WERI-Rb-1 (cell line): ENCODE measurements at regions not wholly inside any gene's neighbourhood (a gene's known extent, or its start where the extent isn't known, plus 50 kb on each side); places are given as distances from the start of the nearest gene placed in this dataset.

Source experiments
- DNase-seq: peaks from one replicate; pipeline ENCODE4 v3.0.0-alpha.2; 2020
- H3K27ac ChIP-seq: fragments of 250-450 bp; sonication (Bioruptor Pico); 2 replicates; pipeline ENCODE4 v1.5.1; 2020; ENCODE audit warnings: mild to moderate bottlenecking, moderate library complexity
- H3K27me3 ChIP-seq: fragments of 250-450 bp; sonication (Bioruptor Pico); 2 replicates; pipeline ENCODE4 v1.5.1; 2021; ENCODE audit warnings: mild to moderate bottlenecking, low read depth, moderate library complexity; ENCODE audit not compliant: insufficient read depth, severe bottlenecking
- H3K36me3 ChIP-seq: fragments of 250-450 bp; sonication (Bioruptor Pico); 2 replicates; pipeline ENCODE4 v1.5.1; 2020; ENCODE audit warnings: mild to moderate bottlenecking, moderate library complexity
- H3K4me3 ChIP-seq: 2 replicates; pipeline ENCODE4 v1.5.1; 2011; ENCODE audit warnings: low read depth, mild to moderate bottlenecking, control low read depth, low read length
- H3K9me3 ChIP-seq: fragments of 250-450 bp; sonication (Bioruptor Pico); 2 replicates; pipeline ENCODE4 v1.5.1; 2021; ENCODE audit warnings: mild to moderate bottlenecking, moderate library complexity; ENCODE audit not compliant: severe bottlenecking
- CTCF ChIP-seq: IDR thresholded peaks from 2 replicates; pipeline ENCODE4 v1.5.1; 2011; ENCODE audit warnings: low read depth, mild to moderate bottlenecking, control low read depth, inconsistent platforms, low read length

DNA sequence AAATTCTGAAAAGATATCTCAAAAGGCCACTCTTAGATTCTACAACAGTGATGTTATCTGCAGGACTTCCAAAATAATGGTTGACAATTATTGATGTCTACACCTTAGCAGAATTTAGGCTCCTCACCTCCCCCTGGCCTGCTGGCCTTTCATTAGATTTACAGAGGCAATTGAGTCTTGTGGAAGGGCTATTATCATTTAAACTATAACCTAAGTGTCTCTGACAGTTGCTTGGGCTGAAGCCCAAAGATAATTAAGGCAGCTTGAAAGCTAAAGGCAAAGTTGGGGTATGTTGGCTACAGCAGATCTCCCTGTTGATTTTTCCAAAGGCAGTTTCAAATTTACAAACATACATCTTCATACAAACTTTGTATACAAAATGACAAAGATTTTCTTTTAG, 912.3 kb downstream of the TAF11L14 start:
- Histone ChIP-seq H3K27ac (no peak overlapping the region), H3K9me3 (peaks cover 12% of the 10 kb centered on the region), H3K4me3 (no peak overlapping the region), H3K36me3 (no peaks in the 10 kb centered on the region), H3K27me3 (no peaks in the 10 kb centered on the region)
- no peak for TF ChIP-seq CTCF
- no peak for DNase-seq

- no peaks in the 10 kb centered on the region for H3K36me3 ChIP-seq
- no peak overlapping the region for H3K4me3 ChIP-seq
- DNase-seq, result no peak
- no peak overlapping the region for H3K27ac ChIP-seq
- no peak for TF ChIP-seq CTCF
- H3K9me3 ChIP-seq, result peaks cover 16% of the 10 kb centered on the region
- H3K27me3 ChIP-seq, result no peaks in the 10 kb centered on the region
These were observed 917.5 kb downstream of the TAF11L14 start for GRCh38 chr5:18551716-18552115.

GRCh38 chr5:18553269-18553668, 919.0 kb downstream of the TAF11L14 start:
- DNase-seq, result no peak

DNA sequence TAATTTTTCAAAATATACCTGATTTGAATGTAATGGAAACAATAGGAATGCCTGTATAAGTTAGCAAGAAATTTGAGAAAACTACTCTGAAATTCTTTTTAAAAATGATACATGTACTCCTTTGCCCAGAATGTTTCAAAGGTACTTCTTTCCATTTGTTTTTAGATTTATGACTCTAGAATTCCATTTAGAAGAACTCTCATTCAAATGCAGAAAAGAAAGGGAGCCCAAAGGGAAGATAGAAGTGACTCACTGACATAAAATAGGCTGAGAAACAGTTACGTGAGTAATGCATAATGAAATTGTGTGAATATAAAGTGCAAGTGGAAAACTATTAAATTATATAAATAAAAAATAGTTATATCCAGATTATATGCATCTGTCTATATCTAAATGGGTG, 926.3 kb downstream of the TAF11L14 start:
- Histone ChIP-seq H3K27ac (no peak overlapping the region), H3K36me3 (no peaks in the 10 kb centered on the region), H3K9me3 (no peaks in the 10 kb centered on the region), H3K27me3 (no peaks in the 10 kb centered on the region), H3K4me3 (no peak overlapping the region)
- no peak for TF ChIP-seq CTCF
- no peak for DNase-seq

More at GRCh38 chr5:18553269-18553668, 919.0 kb downstream of the TAF11L14 start:
- Histone ChIP-seq H3K9me3 (peaks cover 13% of the 10 kb centered on the region), H3K4me3 (no peak overlapping the region), H3K36me3 (no peaks in the 10 kb centered on the region), H3K27ac (no peak overlapping the region), H3K27me3 (no peaks in the 10 kb centered on the region)
- no peak for TF ChIP-seq CTCF

GRCh38 chr5:18563853-18564252, 929.6 kb downstream of the TAF11L14 start:
- no peak for DNase-seq
- no peak overlapping the region for H3K27ac ChIP-seq
- H3K9me3 ChIP-seq, result no peaks in the 10 kb centered on the region
- H3K27me3 ChIP-seq, result no peaks in the 10 kb centered on the region
- H3K36me3 ChIP-seq, result no peaks in the 10 kb centered on the region
- no peak overlapping the region for H3K4me3 ChIP-seq
- TF ChIP-seq CTCF, result no peak

GRCh38 chr5:18566671-18567070, 932.4 kb downstream of the TAF11L14 start:
- TF ChIP-seq CTCF, result no peak
- H3K27ac ChIP-seq, result no peak overlapping the region
- no peak for DNase-seq

More at GRCh38 chr5:18566671-18567070, 932.4 kb downstream of the TAF11L14 start:
- Histone ChIP-seq H3K4me3 (no peak overlapping the region), H3K36me3 (no peaks in the 10 kb centered on the region), H3K27me3 (no peaks in the 10 kb centered on the region), H3K9me3 (no peaks in the 10 kb centered on the region)
